ENCODE measurements at regions not wholly inside any gene's neighbourhood (a gene's known extent, or its start where the extent isn't known, plus 50 kb on each side); places are given as distances from the start of the nearest gene placed in this dataset.

DNA sequence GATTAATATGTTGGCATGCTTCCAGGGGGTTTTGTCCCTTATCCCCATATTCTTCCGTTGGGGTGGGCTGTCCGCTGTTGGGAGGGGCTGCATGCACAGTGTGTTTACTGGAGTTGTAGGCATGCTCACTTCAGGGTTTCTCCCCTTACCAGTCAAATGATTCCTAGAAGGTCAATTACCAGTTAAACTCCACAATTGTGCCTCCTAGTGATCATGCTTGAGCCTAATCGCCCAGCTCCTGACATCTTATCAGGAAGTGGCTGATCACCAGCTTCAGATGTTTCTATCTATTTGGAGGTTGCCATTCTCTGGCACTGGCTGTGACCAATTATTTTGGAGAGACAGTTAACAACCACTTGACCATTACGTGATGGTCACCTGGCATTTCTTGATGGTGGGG is 1090.0 kb downstream of the SLITRK5 start:
- TF ChIP-seq CTCF (conservative IDR thresholded peaks at IDR 0.05), result no peak
- no peak for TF ChIP-seq EZH2 (IDR thresholded peaks at IDR 0.05; ENCODE audit: low read depth)
